NCI-H510A treated with DMSO at 0.1 percent for 48 hours (cell line): ENCODE measurements at regions not wholly inside any gene's neighbourhood (a gene's known extent, or its start where the extent isn't known, plus 50 kb on each side); places are given as distances from the start of the nearest gene placed in this dataset.
"Not testable (repeated sequence)": the region's sequence is repeated elsewhere in the genome, so short reads cannot be mapped to it uniquely, and the experiment has no call there.

ENCODE experiments used
- DNase-seq: peaks from one replicate; lab custom pipeline; 2025; lab: John Stamatoyannopoulos, UW

GRCh38 chr18:52069201-52069600 lies 270.8 kb upstream of the DCC start:
- no peak for DNase-seq

GRCh38 chr18:52070291-52070756 lies 269.7 kb upstream of the DCC start:
- DNase-seq, result no peak

- no peak for DNase-seq
Observed at GRCh38 chr18:52077251-52077983, 262.6 kb upstream of the DCC start.

DNA sequence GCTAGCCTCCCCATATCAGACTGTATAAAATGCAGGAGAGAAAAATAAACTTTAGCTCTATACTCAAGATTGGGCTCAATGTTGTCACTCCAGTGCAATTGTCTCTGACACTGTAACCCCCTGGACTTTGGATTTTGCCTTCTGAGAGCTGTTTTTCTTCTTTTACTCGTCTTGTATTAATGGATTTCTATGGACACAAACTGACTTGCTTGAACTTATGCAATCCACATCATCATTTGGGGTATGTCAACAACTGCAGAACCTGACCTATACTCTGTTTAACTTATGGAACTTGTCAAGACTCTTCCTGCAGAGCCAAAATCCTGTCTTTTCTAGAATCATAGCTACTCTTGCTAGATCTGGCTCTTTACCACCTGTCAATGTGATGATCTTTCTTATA lies 257.8 kb upstream of the DCC start:
- no peak for DNase-seq

GRCh38 chr18:52087140-52087539 lies 252.9 kb upstream of the DCC start:
- no peak for DNase-seq

GRCh38 chr18:52090005-52090404 lies 250.0 kb upstream of the DCC start:
- no peak for DNase-seq

DNA sequence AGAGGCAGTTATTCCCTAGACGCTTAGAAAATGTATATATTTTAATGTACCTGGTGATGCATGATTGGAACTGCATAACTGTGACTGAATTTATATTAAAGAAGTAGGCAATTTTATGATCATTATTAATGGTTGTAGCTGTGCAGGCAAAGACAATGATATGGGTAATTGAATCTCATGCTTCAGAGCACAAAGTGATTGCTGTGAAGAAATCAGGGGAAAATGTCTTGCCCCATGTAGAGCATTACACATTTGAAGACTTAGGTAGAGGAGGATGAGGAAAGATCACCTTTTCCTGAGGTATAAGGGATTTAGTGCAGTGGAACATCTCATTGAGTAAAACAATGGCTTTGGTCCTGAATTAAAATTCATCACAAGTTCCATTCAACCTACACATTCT lies 246.8 kb upstream of the DCC start:
- DNase-seq, result no peak

GRCh38 chr18:52118684-52119083 lies 221.3 kb upstream of the DCC start:
- no peak for DNase-seq

- DNase-seq, result no peak
Observed at GRCh38 chr18:52130624-52131301, 209.2 kb upstream of the DCC start.

- no peak for DNase-seq
Observed at GRCh38 chr18:52131845-52132244, 208.2 kb upstream of the DCC start.

- no peak for DNase-seq
Observed at GRCh38 chr18:52136532-52136931, 203.5 kb upstream of the DCC start.

DNA sequence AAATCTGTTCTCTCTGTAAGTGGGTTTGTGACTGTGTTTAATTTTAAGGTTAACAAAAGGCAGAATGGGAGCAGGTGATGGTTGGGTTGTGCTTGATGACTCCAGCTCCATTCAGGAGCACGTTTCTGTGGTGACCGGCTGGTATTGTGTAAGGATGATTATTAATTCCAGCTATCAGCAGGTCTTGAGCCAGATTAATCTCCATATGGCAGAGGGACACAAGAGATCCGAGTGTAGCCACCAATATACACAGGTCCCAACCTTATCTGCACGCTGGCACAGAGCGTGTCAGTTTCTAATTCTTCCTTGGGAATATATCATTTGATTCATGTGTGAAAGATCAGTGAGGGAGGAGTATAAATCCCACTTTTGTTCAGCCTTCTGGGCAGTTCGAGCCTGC lies 199.0 kb upstream of the DCC start:
- DNase-seq, result no peak

- DNase-seq, result no peak
Observed at GRCh38 chr18:52150050-52150449, 189.9 kb upstream of the DCC start.

GRCh38 chr18:52152036-52152435 lies 188.0 kb upstream of the DCC start:
- no peak for DNase-seq

DNA sequence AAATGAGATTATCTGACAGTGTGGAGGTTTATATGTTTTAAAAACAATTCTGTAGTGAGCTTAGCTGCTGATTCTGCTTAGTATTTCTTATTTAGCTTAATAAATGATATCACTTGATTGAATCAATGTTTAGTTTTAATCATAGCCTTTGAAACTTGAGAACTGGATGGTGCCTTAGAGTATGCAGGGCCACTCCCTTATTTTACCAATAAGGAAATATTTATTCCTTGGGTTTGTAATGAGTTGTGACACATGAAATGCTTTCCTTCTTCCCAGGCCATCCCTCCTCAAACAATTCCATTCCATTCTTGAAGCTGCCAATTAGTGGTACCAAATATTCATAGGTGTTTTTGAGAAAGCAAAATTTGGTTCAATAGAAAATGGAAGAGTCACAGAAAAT lies 183.8 kb upstream of the DCC start:
- no peak for DNase-seq

DNA sequence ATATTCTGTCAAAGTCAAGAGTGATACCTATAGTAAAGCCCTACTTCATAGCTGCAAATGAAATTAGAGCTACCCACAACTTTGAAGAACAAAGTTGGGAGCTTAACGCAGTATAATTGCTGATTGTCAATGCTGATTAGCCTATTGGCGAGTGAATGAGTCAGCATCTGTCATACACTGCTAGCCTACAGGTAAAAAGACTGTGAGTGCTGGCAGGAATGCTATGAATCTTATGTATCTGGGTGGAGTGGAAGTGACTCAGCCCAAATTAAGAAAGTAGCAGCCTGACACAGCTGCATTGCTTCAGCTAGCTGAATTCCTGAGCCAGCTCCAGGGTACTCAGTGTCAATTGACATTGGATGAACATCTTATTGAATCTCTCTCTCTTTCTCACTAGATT lies 179.4 kb upstream of the DCC start:
- DNase-seq, result no peak

- no peak for DNase-seq
Observed at GRCh38 chr18:52163478-52163877, 176.5 kb upstream of the DCC start.

GRCh38 chr18:52168131-52168530 lies 171.9 kb upstream of the DCC start:
- DNase-seq, result not testable (repeated sequence)

DNA sequence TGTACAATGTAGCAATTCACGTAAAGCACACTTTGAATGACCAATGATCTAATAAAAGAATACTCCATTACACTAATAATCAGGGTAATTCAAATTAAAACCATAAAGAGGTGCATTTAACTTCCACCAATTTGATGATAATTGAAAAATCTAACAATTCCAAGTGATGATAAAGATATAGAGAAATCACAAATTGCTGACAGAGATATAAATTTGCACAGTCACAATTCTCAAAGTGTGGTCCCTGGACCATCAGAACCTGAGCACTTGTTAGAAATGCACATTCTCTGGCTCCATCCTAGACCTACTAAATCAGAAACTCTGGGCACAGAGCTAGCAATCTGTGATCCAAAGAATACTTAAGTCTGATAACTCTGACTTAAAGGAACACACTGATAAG lies 165.8 kb upstream of the DCC start:
- no peak for DNase-seq

DNA sequence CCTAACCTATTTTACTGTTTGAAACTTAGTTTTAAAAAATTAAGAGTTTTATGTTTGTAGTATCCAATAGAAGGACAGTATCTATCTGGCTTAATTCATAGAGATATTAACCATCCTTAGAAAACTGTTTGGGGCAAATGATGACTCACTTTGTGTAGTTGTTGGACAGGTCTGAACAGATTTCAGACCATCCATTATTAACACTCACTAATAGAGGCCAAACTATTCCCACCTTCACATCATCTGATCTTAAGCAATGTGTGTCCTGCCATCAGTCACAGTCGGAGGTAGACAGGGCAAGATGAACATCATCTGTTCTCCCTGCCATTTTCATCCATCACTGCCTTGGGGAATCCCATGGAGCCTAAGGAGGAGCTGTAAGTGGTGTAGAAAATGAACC lies 164.6 kb upstream of the DCC start:
- DNase-seq, result no peak

GRCh38 chr18:52183107-52183506 lies 156.9 kb upstream of the DCC start:
- no peak for DNase-seq

DNA sequence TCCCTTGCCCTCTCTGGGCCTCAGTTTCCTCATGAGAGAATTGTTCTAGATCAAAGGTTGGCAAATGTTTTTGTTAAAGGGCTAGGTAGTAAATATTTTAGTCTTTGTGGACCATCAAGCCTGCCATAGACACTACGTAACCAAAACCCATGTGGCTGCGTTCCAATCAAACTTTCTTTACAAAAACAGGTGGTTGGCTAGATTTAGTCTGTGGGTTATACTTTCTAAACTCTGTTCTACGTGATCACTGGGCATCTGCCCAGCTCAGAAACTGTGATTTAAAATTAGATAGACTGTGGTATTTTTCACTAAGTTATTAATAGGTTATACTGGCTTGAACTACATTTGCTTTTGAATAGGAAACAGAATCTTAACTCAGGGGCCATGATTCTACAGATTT lies 149.8 kb upstream of the DCC start:
- no peak for DNase-seq

DNA sequence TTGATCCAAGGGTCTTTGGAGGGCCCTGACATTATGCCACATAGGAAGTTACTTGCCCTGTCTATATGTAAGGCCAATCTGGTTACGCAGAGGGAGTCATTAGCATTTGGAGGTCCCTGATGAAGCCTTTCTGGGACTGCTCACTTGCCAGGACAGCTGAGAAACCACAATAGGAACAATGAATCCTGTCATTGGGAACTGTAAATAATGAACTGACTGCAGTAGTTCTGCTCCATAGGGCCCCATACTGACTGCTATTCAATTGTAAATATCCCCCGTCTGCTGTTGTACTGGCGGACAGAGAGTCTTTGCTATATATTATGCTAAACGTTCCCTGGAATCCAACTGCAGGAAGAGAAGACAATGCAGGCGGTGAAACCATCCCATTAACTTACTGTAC lies 149.4 kb upstream of the DCC start:
- no peak for DNase-seq

GRCh38 chr18:52200406-52200805 lies 139.6 kb upstream of the DCC start:
- DNase-seq, result no peak
